ENCODE measurements at regions not wholly inside any gene's neighbourhood (a gene's known extent, or its start where the extent isn't known, plus 50 kb on each side); places are given as distances from the start of the nearest gene placed in this dataset.

DNA sequence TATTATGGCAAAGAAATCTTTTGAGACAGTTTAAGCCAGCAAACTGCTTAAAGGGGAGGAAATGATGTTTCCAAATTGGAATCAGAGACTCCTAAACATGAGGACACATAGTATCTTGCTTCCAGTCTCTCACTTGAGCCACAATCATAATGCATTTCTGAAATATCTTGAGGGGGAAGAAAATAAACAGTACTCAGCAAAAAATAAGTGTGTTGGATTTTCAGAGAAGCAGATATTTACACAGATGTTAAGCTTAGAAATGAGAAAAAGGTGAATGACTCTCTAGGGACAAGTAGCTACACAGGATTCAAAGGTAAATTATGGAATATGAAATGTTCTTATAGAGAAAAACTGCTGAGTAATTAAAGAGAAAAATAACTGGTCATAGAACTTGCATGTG is 1583.6 kb downstream of the CDH8 start:
- no peak overlapping the region for H2AFZ ChIP-seq (ENCODE audit: low read length)
- ChIA-PET POLR2A (ENCODE audit: unreplicated experiment) (no interaction called here), CTCF (no interaction called here)
- intact Hi-C loops (cut with micrococcal nuclease) = no loop called here
- no peak overlapping the region for H3K4me3 ChIP-seq (ENCODE audit: low read length)
- no peaks in the 10 kb centered on the region for H3K4me1 ChIP-seq (ENCODE audit: insufficient read depth, low read length)
- H3K9me2 ChIP-seq (replicated peaks; ENCODE audit: low read length) = no peaks in the 10 kb centered on the region
- no peaks in the 10 kb centered on the region for H3K9me3 ChIP-seq (ENCODE audit: low read length)
- TF ChIP-seq EZH2 (IDR thresholded peaks at IDR 0.05; ENCODE audit: low read length, unreplicated experiment) (no peak), EZH2phosphoT487 (IDR thresholded peaks at IDR 0.05; ENCODE audit: borderline replicate concordance, low read length) (no peak)
- TF ChIP-seq, protein P1, sequence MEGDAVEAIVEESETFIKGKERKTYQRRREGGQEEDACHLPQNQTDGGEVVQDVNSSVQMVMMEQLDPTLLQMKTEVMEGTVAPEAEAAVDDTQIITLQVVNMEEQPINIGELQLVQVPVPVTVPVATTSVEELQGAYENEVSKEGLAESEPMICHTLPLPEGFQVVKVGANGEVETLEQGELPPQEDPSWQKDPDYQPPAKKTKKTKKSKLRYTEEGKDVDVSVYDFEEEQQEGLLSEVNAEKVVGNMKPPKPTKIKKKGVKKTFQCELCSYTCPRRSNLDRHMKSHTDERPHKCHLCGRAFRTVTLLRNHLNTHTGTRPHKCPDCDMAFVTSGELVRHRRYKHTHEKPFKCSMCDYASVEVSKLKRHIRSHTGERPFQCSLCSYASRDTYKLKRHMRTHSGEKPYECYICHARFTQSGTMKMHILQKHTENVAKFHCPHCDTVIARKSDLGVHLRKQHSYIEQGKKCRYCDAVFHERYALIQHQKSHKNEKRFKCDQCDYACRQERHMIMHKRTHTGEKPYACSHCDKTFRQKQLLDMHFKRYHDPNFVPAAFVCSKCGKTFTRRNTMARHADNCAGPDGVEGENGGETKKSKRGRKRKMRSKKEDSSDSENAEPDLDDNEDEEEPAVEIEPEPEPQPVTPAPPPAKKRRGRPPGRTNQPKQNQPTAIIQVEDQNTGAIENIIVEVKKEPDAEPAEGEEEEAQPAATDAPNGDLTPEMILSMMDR (conservative IDR thresholded peaks at IDR 0.05; ENCODE audit: low read depth, low read length) = no peak
- H3K79me2 ChIP-seq (ENCODE audit: low read length) = no peaks in the 10 kb centered on the region
- H3K27me3 ChIP-seq (ENCODE audit: low read length) = no peaks in the 10 kb centered on the region
- BruUV-seq (replicated peaks) = no TSS peak
- ATAC-seq (no peak), DNase-seq (no peak)
- no peaks in the 10 kb centered on the region for H4K20me1 ChIP-seq (ENCODE audit: low read length)
- no peak overlapping the region for H3K9ac ChIP-seq (ENCODE audit: low read length)
- H3K36me3 ChIP-seq (ENCODE audit: low read depth, low read length) = no peaks in the 10 kb centered on the region
- no peak overlapping the region for H3K27ac ChIP-seq (ENCODE audit: low read length)
- no peaks in the 10 kb centered on the region for H3F3A ChIP-seq (ENCODE audit: low read length, unreplicated experiment)
- no peak overlapping the region for H3K4me2 ChIP-seq (ENCODE audit: low read length)

DNA sequence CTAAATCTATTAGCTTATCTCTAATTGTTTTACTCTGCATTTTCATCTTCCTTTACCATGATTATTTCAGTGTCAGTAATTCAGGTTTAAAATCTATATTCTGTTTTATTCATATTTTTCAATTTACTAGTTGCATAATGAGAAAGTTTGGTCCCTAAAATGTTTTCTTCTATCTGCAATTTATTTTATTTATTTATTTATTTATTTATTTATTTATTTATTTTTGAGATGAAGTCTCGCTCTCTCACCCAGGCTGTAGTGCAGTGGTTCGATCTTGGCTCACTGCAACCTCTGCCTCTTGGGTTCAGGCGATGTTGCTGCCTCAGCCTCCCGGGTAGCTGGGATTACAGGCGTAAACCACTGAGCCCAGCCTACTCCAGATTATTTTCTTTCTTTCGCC is 1597.3 kb downstream of the CDH8 start:
- DNase-seq (no peak), ATAC-seq (no peak)
- no TSS peak for BruUV-seq (replicated peaks)
- Histone ChIP-seq H3K9me3 (ENCODE audit: low read length) (no peaks in the 10 kb centered on the region), H3K27ac (ENCODE audit: low read length) (no peak overlapping the region), H3K79me2 (ENCODE audit: low read length) (no peaks in the 10 kb centered on the region), H3K9ac (ENCODE audit: low read length) (no peak overlapping the region), H3K4me1 (ENCODE audit: insufficient read depth, low read length) (no peaks in the 10 kb centered on the region), H3K4me3 (ENCODE audit: low read length) (no peak overlapping the region), H2AFZ (ENCODE audit: low read length) (no peak overlapping the region), H3K9me2 (replicated peaks; ENCODE audit: low read length) (no peaks in the 10 kb centered on the region), H3K27me3 (ENCODE audit: low read length) (no peaks in the 10 kb centered on the region), H3K4me2 (ENCODE audit: low read length) (no peak overlapping the region), H4K20me1 (ENCODE audit: low read length) (no peaks in the 10 kb centered on the region), H3F3A (ENCODE audit: low read length, unreplicated experiment) (no peaks in the 10 kb centered on the region), H3K36me3 (ENCODE audit: low read depth, low read length) (no peaks in the 10 kb centered on the region)
- TF ChIP-seq EZH2phosphoT487 (IDR thresholded peaks at IDR 0.05; ENCODE audit: borderline replicate concordance, low read length) (no peak), EZH2 (IDR thresholded peaks at IDR 0.05; ENCODE audit: low read length, unreplicated experiment) (no peak)
- TF ChIP-seq, protein P1 (conservative IDR thresholded peaks at IDR 0.05; ENCODE audit: low read depth, low read length) = no peak
- ChIA-PET CTCF (no interaction called here), POLR2A (ENCODE audit: unreplicated experiment) (no interaction called here)
- intact Hi-C loops (cut with micrococcal nuclease) = no loop called here

DNA sequence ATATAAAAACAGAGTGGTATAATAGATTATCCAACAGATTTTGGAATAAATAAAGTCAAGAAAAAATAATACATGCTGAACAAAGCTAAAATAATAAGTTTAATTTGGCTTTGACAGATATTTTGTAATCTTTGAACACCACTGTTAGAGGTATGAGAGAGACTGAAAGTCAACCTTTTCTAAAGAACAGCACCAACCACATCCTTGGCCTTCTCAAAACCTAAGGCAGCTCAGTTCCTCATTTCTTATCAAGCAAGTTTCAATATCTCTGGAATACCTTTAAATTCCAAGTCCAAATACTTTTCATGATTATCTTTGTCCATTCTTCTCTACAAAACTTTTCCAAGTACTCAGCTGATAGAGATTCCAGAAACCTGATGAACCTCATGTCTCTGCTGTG is 1603.8 kb downstream of the CDH8 start:
- POLR2A ChIA-PET (ENCODE audit: unreplicated experiment) = no interaction called here
- no peaks in the 10 kb centered on the region for H3K79me2 ChIP-seq (ENCODE audit: low read length)
- H3F3A ChIP-seq (ENCODE audit: low read length, unreplicated experiment) = no peaks in the 10 kb centered on the region
- no peaks in the 10 kb centered on the region for H3K4me1 ChIP-seq (ENCODE audit: insufficient read depth, low read length)
- H3K27ac ChIP-seq (ENCODE audit: low read length) = no peak overlapping the region
- DNase-seq = no peak
- H2AFZ ChIP-seq (ENCODE audit: low read length) = no peak overlapping the region
- ATAC-seq = no peak
- H3K9me3 ChIP-seq (ENCODE audit: low read length) = no peaks in the 10 kb centered on the region
- TF ChIP-seq EZH2 (IDR thresholded peaks at IDR 0.05; ENCODE audit: low read length, unreplicated experiment) = no peak
- no peak for TF ChIP-seq EZH2phosphoT487 (IDR thresholded peaks at IDR 0.05; ENCODE audit: borderline replicate concordance, low read length)
- TF ChIP-seq, protein P1 (conservative IDR thresholded peaks at IDR 0.05; ENCODE audit: low read depth, low read length) = no peak
- H3K36me3 ChIP-seq (ENCODE audit: low read depth, low read length) = no peaks in the 10 kb centered on the region
- no peaks in the 10 kb centered on the region for H3K27me3 ChIP-seq (ENCODE audit: low read length)
- BruUV-seq (replicated peaks) = no TSS peak
- no peaks in the 10 kb centered on the region for H3K9me2 ChIP-seq (replicated peaks; ENCODE audit: low read length)
- no peak overlapping the region for H3K4me3 ChIP-seq (ENCODE audit: low read length)
- intact Hi-C loops (cut with micrococcal nuclease) = no loop called here
- no peak overlapping the region for H3K4me2 ChIP-seq (ENCODE audit: low read length)
- CTCF ChIA-PET = no interaction called here
- no peaks in the 10 kb centered on the region for H4K20me1 ChIP-seq (ENCODE audit: low read length)
- no peak overlapping the region for H3K9ac ChIP-seq (ENCODE audit: low read length)

Measured in PC-3 (cell line).